Coronary artery (tissue), 2 donors: ENCODE measurements at regions not wholly inside any gene's neighbourhood (a gene's known extent, or its start where the extent isn't known, plus 50 kb on each side); places are given as distances from the start of the nearest gene placed in this dataset.

Experiments used
- DNase-seq: peaks from one replicate; pipeline ENCODE4 v3.0.0-alpha.2; 2017; ENCODE audit warnings: low spot score
- H3K27ac ChIP-seq, 2 donors: fragments of 200-600 bp; sonication (generic); one replicate each; pipeline ENCODE4 v1.5.1; 2016 to 2019
- H3K4me3 ChIP-seq: fragments of 200-600 bp; sonication (generic); 2 replicates; pipeline ENCODE4 v1.5.1; 2016; ENCODE audit warnings: mild to moderate bottlenecking, moderate library complexity
- TF ChIP-seq, protein P1 (sequence below): fragments of 200-600 bp; sonication (generic); IDR thresholded peaks from one replicate; pipeline ENCODE4 v1.5.1; 2019; ENCODE audit warnings: antibody characterized with exemption

- TF ChIP-seq, protein P1, sequence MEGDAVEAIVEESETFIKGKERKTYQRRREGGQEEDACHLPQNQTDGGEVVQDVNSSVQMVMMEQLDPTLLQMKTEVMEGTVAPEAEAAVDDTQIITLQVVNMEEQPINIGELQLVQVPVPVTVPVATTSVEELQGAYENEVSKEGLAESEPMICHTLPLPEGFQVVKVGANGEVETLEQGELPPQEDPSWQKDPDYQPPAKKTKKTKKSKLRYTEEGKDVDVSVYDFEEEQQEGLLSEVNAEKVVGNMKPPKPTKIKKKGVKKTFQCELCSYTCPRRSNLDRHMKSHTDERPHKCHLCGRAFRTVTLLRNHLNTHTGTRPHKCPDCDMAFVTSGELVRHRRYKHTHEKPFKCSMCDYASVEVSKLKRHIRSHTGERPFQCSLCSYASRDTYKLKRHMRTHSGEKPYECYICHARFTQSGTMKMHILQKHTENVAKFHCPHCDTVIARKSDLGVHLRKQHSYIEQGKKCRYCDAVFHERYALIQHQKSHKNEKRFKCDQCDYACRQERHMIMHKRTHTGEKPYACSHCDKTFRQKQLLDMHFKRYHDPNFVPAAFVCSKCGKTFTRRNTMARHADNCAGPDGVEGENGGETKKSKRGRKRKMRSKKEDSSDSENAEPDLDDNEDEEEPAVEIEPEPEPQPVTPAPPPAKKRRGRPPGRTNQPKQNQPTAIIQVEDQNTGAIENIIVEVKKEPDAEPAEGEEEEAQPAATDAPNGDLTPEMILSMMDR: no peak
- Histone ChIP-seq H3K4me3 (no peak overlapping the region), H3K27ac (no peak overlapping the region)
- DNase-seq: no peak
Measured at GRCh38 chr6:153780011-153780410, 259.0 kb upstream of the OPRM1 start.

- H3K27ac ChIP-seq: no peak overlapping the region
- no peak for DNase-seq
- TF ChIP-seq, protein P1: no peak
- no peak overlapping the region for H3K4me3 ChIP-seq
Measured at GRCh38 chr6:153778216-153778615, 260.8 kb upstream of the OPRM1 start.

- DNase-seq: no peak
- Histone ChIP-seq H3K4me3 (no peak overlapping the region), H3K27ac (no peak overlapping the region)
- TF ChIP-seq, protein P1: no peak
Measured at GRCh38 chr6:153771577-153771976, 267.5 kb upstream of the OPRM1 start.

GRCh38 chr6:153767127-153767526 lies 271.9 kb upstream of the OPRM1 start:
- H3K27ac ChIP-seq: no peak overlapping the region
- TF ChIP-seq, protein P1: no peak
- no peak overlapping the region for H3K4me3 ChIP-seq
- DNase-seq: no peak

DNA sequence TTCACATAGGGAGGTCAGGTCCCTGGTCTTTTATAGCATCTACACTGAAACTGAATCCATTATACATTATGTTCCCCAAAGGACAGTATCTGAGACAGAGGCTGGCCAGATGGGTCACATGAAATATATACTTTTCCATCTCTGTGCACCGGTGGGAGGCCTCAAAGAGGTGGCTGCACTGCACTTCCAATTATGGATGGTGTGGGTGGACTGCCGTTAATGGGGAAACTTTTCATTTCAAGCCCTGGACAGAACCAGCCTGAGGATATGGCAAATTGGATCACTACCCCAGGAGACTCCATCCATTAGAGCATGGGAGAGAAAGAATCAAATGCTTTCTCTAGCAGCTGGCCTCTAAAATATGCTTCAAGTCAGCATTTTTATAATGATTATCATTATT lies 280.5 kb upstream of the OPRM1 start:
- TF ChIP-seq, protein P1: no peak

GRCh38 chr6:153735761-153736160 lies 303.3 kb upstream of the OPRM1 start:
- H3K4me3 ChIP-seq: no peak overlapping the region
- TF ChIP-seq, protein P1: no peak
- DNase-seq: no peak

More for the DNA sequence above, 280.5 kb upstream of the OPRM1 start:
- no peak overlapping the region for H3K27ac ChIP-seq
- no peak for DNase-seq
- no peak overlapping the region for H3K4me3 ChIP-seq

DNA sequence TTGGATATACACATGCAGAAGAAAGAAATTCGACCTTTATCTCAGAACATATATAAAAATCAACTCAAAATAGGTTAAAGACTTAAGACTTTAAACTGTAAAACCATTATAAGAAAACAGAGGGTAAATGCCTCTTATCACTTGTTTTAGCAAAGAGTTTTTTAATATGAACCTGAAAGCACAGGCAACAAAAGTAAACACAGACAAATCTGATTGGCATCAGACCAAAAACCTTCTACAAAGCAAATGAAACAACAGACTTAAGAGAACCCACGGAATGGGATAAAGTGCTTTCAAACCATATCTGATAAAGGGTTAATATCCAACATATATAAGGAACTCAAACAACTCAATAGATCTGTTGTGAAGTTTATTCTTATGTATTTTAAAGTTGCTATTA lies 309.9 kb upstream of the OPRM1 start:
- Histone ChIP-seq H3K27ac (no peak overlapping the region), H3K4me3 (no peak overlapping the region)
- TF ChIP-seq, protein P1: no peak
- DNase-seq: no peak

More at GRCh38 chr6:153735761-153736160, 303.3 kb upstream of the OPRM1 start:
- H3K27ac ChIP-seq: no peak overlapping the region
